ENCODE measurements at regions not wholly inside any gene's neighbourhood (a gene's known extent, or its start where the extent isn't known, plus 50 kb on each side); places are given as distances from the start of the nearest gene placed in this dataset.

GRCh38 chr10:129331207-129331838, 135.7 kb upstream of the MGMT start:
- DNase-seq (ENCODE audit: low spot score), result no peak

GRCh38 chr10:129331839-129332220, 135.2 kb upstream of the MGMT start:
- DNase-seq (ENCODE audit: low spot score), result no peak

GRCh38 chr10:129332476-129332875, 134.6 kb upstream of the MGMT start:
- no peak for DNase-seq (ENCODE audit: low spot score)

GRCh38 chr10:129333706-129334105, 133.3 kb upstream of the MGMT start:
- no peak for DNase-seq (ENCODE audit: low spot score)

GRCh38 chr10:129334266-129334665, 132.8 kb upstream of the MGMT start:
- DNase-seq (ENCODE audit: low spot score), result no peak

- no peak for DNase-seq (ENCODE audit: low spot score)
These were observed 131.6 kb upstream of the MGMT start for GRCh38 chr10:129335396-129335795.

GRCh38 chr10:129335942-129336341, 131.1 kb upstream of the MGMT start:
- DNase-seq (ENCODE audit: low spot score), result no peak

- DNase-seq (ENCODE audit: low spot score), result no peak
These were observed 127.8 kb upstream of the MGMT start for GRCh38 chr10:129339191-129339590.

- DNase-seq (ENCODE audit: low spot score), result no peak
These were observed 127.2 kb upstream of the MGMT start for GRCh38 chr10:129339841-129340240.

GRCh38 chr10:129341087-129341486, 126.0 kb upstream of the MGMT start:
- DNase-seq (ENCODE audit: low spot score), result no peak

GRCh38 chr10:129342385-129342784, 124.7 kb upstream of the MGMT start:
- no peak for DNase-seq (ENCODE audit: low spot score)

- DNase-seq (ENCODE audit: low spot score), result no peak
These were observed 123.9 kb upstream of the MGMT start for GRCh38 chr10:129343141-129343540.

GRCh38 chr10:129344103-129344502, 122.9 kb upstream of the MGMT start:
- no peak for DNase-seq (ENCODE audit: low spot score)

- DNase-seq (ENCODE audit: low spot score), result no peak
These were observed 122.2 kb upstream of the MGMT start for GRCh38 chr10:129344731-129345355.

GRCh38 chr10:129345763-129346162, 121.3 kb upstream of the MGMT start:
- no peak for DNase-seq (ENCODE audit: low spot score)

- no peak for DNase-seq (ENCODE audit: low spot score)
These were observed 116.4 kb upstream of the MGMT start for GRCh38 chr10:129350690-129351089.

- no peak for DNase-seq (ENCODE audit: low spot score)
These were observed 113.9 kb upstream of the MGMT start for GRCh38 chr10:129353101-129353500.

GRCh38 chr10:129360046-129360445, 107.0 kb upstream of the MGMT start:
- DNase-seq (ENCODE audit: low spot score), result no peak

- DNase-seq (ENCODE audit: low spot score), result no peak
These were observed 105.2 kb upstream of the MGMT start for GRCh38 chr10:129361676-129362376.

- DNase-seq (ENCODE audit: low spot score), result no peak
These were observed 102.1 kb upstream of the MGMT start for GRCh38 chr10:129364949-129365348.

GRCh38 chr10:129365767-129366402, 101.2 kb upstream of the MGMT start:
- no peak for DNase-seq (ENCODE audit: low spot score)

GRCh38 chr10:129366450-129366849, 100.6 kb upstream of the MGMT start:
- no peak for DNase-seq (ENCODE audit: low spot score)

GRCh38 chr10:129369566-129369965, 97.5 kb upstream of the MGMT start:
- no peak for DNase-seq (ENCODE audit: low spot score)

All from putamen (tissue), 1 donor.